DOHH2 (cell line): ENCODE measurements at regions not wholly inside any gene's neighbourhood (a gene's known extent, or its start where the extent isn't known, plus 50 kb on each side); places are given as distances from the start of the nearest gene placed in this dataset.

ENCODE experiments used
- CTCF ChIP-seq: fragments of 200-600 bp; sonication (generic); IDR thresholded peaks from one replicate; pipeline ENCODE4 v1.5.1; 2014; ENCODE audit warnings: antibody characterized with exemption, mild to moderate bottlenecking, low read depth, low read length; ENCODE audit not compliant: poor library complexity, severe bottlenecking
- EZH2phosphoT487 ChIP-seq: fragments of 200-600 bp; sonication (generic); IDR thresholded peaks from 2 replicates; pipeline ENCODE4 v1.6.1; 2017; ENCODE audit warnings: borderline replicate concordance, mild to moderate bottlenecking, antibody characterized with exemption, low read length, moderate library complexity, mixed read lengths

GRCh38 chr2:65729246-65729645, 296.8 kb upstream of the SPRED2 start:
- no peak for TF ChIP-seq CTCF
- TF ChIP-seq EZH2phosphoT487, result no peak
